NOMO-1 (cell line): ENCODE measurements at regions not wholly inside any gene's neighbourhood (a gene's known extent, or its start where the extent isn't known, plus 50 kb on each side); places are given as distances from the start of the nearest gene placed in this dataset.

Experiments
- DNase-seq, 2 experiments: peaks; one replicate each; lab custom pipeline; 2025; ENCODE audit not compliant: unreplicated experiment in 2 of 2; lab: John Stamatoyannopoulos, UW

- DNase-seq, result no peak
Observed at GRCh38 chr3:150306083-150306482, 102.0 kb upstream of the TSC22D2 start.

GRCh38 chr3:150303768-150304167, 104.3 kb upstream of the TSC22D2 start:
- DNase-seq, result peak; percentile 7 to 13

- DNase-seq, result no peak
Observed at GRCh38 chr3:150302246-150302645, 105.9 kb upstream of the TSC22D2 start.

GRCh38 chr3:150300852-150301517, 107.1 kb upstream of the TSC22D2 start:
- no peak for DNase-seq

GRCh38 chr3:150300388-150300787, 107.7 kb upstream of the TSC22D2 start:
- DNase-seq, result no peak

GRCh38 chr3:150299201-150299600, 108.9 kb upstream of the TSC22D2 start:
- no peak for DNase-seq

GRCh38 chr3:150296966-150297365, 111.1 kb upstream of the TSC22D2 start:
- DNase-seq, result no peak

- no peak for DNase-seq
Observed at GRCh38 chr3:150296123-150296735, 111.9 kb upstream of the TSC22D2 start.

GRCh38 chr3:150293401-150294001, 114.6 kb upstream of the TSC22D2 start:
- no peak for DNase-seq

GRCh38 chr3:150292891-150293290, 115.2 kb upstream of the TSC22D2 start:
- no peak for DNase-seq

GRCh38 chr3:150291515-150291914, 116.6 kb upstream of the TSC22D2 start:
- DNase-seq, result no peak

- peak; percentile 10 to 44 for DNase-seq
Observed at GRCh38 chr3:150286390-150287147, 121.5 kb upstream of the TSC22D2 start.

GRCh38 chr3:150285601-150286000, 122.5 kb upstream of the TSC22D2 start:
- DNase-seq, result no peak

GRCh38 chr3:150278843-150279381, 129.2 kb upstream of the TSC22D2 start:
- DNase-seq, result no peak

- DNase-seq, result no peak
Observed at GRCh38 chr3:150278195-150278594, 129.9 kb upstream of the TSC22D2 start.

GRCh38 chr3:150277444-150277843, 130.7 kb upstream of the TSC22D2 start:
- no peak for DNase-seq

- peak; percentile 8 to 50 for DNase-seq
Observed at GRCh38 chr3:150275941-150276340, 132.2 kb upstream of the TSC22D2 start.

- DNase-seq, result no peak
Observed at GRCh38 chr3:150274372-150274771, 133.7 kb upstream of the TSC22D2 start.

GRCh38 chr3:150273396-150273795, 134.7 kb upstream of the TSC22D2 start:
- peak; percentile 58 to 81 for DNase-seq

- DNase-seq, result no peak
Observed at GRCh38 chr3:150271591-150271960, 136.5 kb upstream of the TSC22D2 start.

- no peak for DNase-seq
Observed at GRCh38 chr3:150270883-150271590, 137.1 kb upstream of the TSC22D2 start.
